Gastroesophageal sphincter (tissue), 4 donors: ENCODE measurements at regions not wholly inside any gene's neighbourhood (a gene's known extent, or its start where the extent isn't known, plus 50 kb on each side); places are given as distances from the start of the nearest gene placed in this dataset.

Experiments
- ATAC-seq: fragments of 150-250 bp; one replicate; pipeline ENCODE4 v1.9.1; 2016; ENCODE audit warnings: mild to moderate bottlenecking, moderate library complexity
- H3K27ac ChIP-seq, 4 donors: fragments of 200-600 bp; sonication (generic) in 3 of 4; 1 replicate in 3 of 4; 2 replicates in 1 of 4; pipeline ENCODE4 v1.5.1; 2016 to 2019
- H3K27me3 ChIP-seq: fragments of 200-600 bp; sonication (generic); one replicate; pipeline ENCODE4 v1.5.1; 2019
- H3K36me3 ChIP-seq, 2 donors: fragments of 200-600 bp; sonication (generic); one replicate each; pipeline ENCODE4 v1.5.1; 2019; ENCODE audit warnings: control low read depth in 1 of 2
- H3K4me1 ChIP-seq, 3 donors: fragments of 200-600 bp; sonication (generic); 1 replicate in 2 of 3; 2 replicates in 1 of 3; pipeline ENCODE4 v1.5.1; 2016 to 2019; ENCODE audit warnings: control low read depth in 2 of 3
- H3K4me3 ChIP-seq, 2 donors: fragments of 200-600 bp; sonication (generic); one replicate each; pipeline ENCODE4 v1.5.1; 2019; ENCODE audit warnings: mild to moderate bottlenecking in 1 of 2, moderate library complexity in 1 of 2
- H3K9me3 ChIP-seq, 3 donors: fragments of 200-600 bp; sonication (generic); one replicate each; pipeline ENCODE4 v1.5.1; 2017 to 2019; ENCODE audit warnings: control low read depth in 2 of 3
- CTCF ChIP-seq, 4 experiments: fragments of 200-600 bp in 2 of 4; fragments of 450-650 bp in 2 of 4; sonication (generic) in 1 of 4; IDR thresholded peaks; one replicate each; pipeline ENCODE4 v1.5.1; 2017 to 2019; ENCODE audit warnings: antibody characterized with exemption in 4 of 4, mild to moderate bottlenecking in 2 of 4, moderate library complexity in 2 of 4
- EP300 ChIP-seq: sonication (generic); formaldehyde crosslinking; IDR thresholded peaks from one replicate; pipeline ENCODE4 v1.6.1; 2017; ENCODE audit warnings: antibody characterized with exemption, mild to moderate bottlenecking
- POLR2A ChIP-seq, 2 donors: fragments of 450-650 bp; IDR thresholded peaks; one replicate each; pipeline ENCODE4 v1.6.1; 2017; ENCODE audit warnings: antibody characterized with exemption in 2 of 2, mild to moderate bottlenecking in 2 of 2, moderate library complexity in 1 of 2
- POLR2AphosphoS5 ChIP-seq: sonication (generic); formaldehyde crosslinking; IDR thresholded peaks from one replicate; pipeline ENCODE4 v1.6.1; 2017; ENCODE audit warnings: antibody characterized with exemption
- WGBS, 2 donors: methylation state at CpG; one replicate each; pipeline ENCODE4 v1.1.5; 2018; ENCODE audit warnings: low coverage in 1 of 2; 5-methylcytosine and 5-hydroxymethylcytosine counted together

- Histone ChIP-seq H3K27ac (no peak overlapping the region), H3K36me3 (no peaks in the 10 kb centered on the region), H3K4me1 (peaks cover 3 to 17% (median 6%) of the 10 kb centered on the region in 3 donors), H3K27me3 (no peaks in the 10 kb centered on the region), H3K4me3 (no peak overlapping the region), H3K9me3 (no peaks in the 10 kb centered on the region)
- 75 to 87% methylated on average over 4 of the region's 4 CpGs for WGBS, 2 donors
- ATAC-seq = no peak
- TF ChIP-seq POLR2AphosphoS5 = no peak
- no peak for TF ChIP-seq CTCF (IDR thresholded peaks at IDR 0.05)
- TF ChIP-seq EP300 = no peak
- TF ChIP-seq POLR2A (IDR thresholded peaks at IDR 0.05) = no peak
Observed at GRCh38 chr6:15882345-15882744, 219.5 kb upstream of the DTNBP1 start.

- H3K4me1 ChIP-seq = peaks cover 3 to 17% (median 6%) of the 10 kb centered on the region in 3 donors
Observed at GRCh38 chr6:15881150-15881549, 218.3 kb upstream of the DTNBP1 start.

GRCh38 chr6:15880262-15880973 lies 217.6 kb upstream of the DTNBP1 start:
- H3K27me3 ChIP-seq = no peaks in the 10 kb centered on the region
- no peaks in the 10 kb centered on the region for H3K36me3 ChIP-seq
- H3K4me3 ChIP-seq = no peak overlapping the region
- H3K9me3 ChIP-seq = no peaks in the 10 kb centered on the region
- no peak for ATAC-seq
- peak overlapping the region in 1 of 4 donors; percentile 27 for H3K27ac ChIP-seq
- peaks cover 3 to 17% (median 6%) of the 10 kb centered on the region in 3 donors for H3K4me1 ChIP-seq
- WGBS, 2 donors = 72 to 89% methylated on average over 3 to 4 of the region's 4 CpGs
- TF ChIP-seq POLR2A (IDR thresholded peaks at IDR 0.05) (no peak), CTCF (IDR thresholded peaks at IDR 0.05) (no peak), POLR2AphosphoS5 (no peak), EP300 (no peak)

More at GRCh38 chr6:15881150-15881549, 218.3 kb upstream of the DTNBP1 start:
- ATAC-seq = peak; percentile 54
- Histone ChIP-seq H3K36me3 (no peaks in the 10 kb centered on the region), H3K4me3 (no peak overlapping the region), H3K27me3 (no peaks in the 10 kb centered on the region), H3K27ac (no peak overlapping the region), H3K9me3 (no peaks in the 10 kb centered on the region)
- TF ChIP-seq POLR2AphosphoS5 = no peak
- 71% methylated on average over 3 of the region's 3 CpGs; no CpG with 5 or more reads in 1 of the 2 donors for WGBS, 2 donors

GRCh38 chr6:15879371-15880261 lies 216.8 kb upstream of the DTNBP1 start:
- 15 to 20% methylated on average over 11 to 12 of the region's 12 CpGs for WGBS, 2 donors

GRCh38 chr6:15877231-15877630 lies 214.4 kb upstream of the DTNBP1 start:
- TF ChIP-seq POLR2A (IDR thresholded peaks at IDR 0.05) = no peak
- TF ChIP-seq POLR2AphosphoS5 = no peak
- TF ChIP-seq CTCF (IDR thresholded peaks at IDR 0.05) = no peak
- no peak for TF ChIP-seq EP300
- 82% methylated on average over 2 of the region's 2 CpGs; no CpG with 5 or more reads in 1 of the 2 donors for whole genome bisulfite sequencing, 2 donors

More at GRCh38 chr6:15879371-15880261, 216.8 kb upstream of the DTNBP1 start:
- H3K9me3 ChIP-seq = no peaks in the 10 kb centered on the region
- no peak overlapping the region for H3K4me3 ChIP-seq
- ATAC-seq = peak; percentile 70
- H3K4me1 ChIP-seq = peaks cover 3 to 17% (median 6%) of the 10 kb centered on the region in 3 donors
- no peaks in the 10 kb centered on the region for H3K27me3 ChIP-seq
- TF ChIP-seq EP300 = no peak
- peak; percentile 70 for TF ChIP-seq POLR2AphosphoS5
- H3K36me3 ChIP-seq = no peaks in the 10 kb centered on the region
- H3K27ac ChIP-seq = peak overlapping the region in 1 of 4 donors; percentile 27

More at GRCh38 chr6:15877231-15877630, 214.4 kb upstream of the DTNBP1 start:
- Histone ChIP-seq H3K27me3 (no peaks in the 10 kb centered on the region), H3K27ac (no peak overlapping the region), H3K9me3 (no peaks in the 10 kb centered on the region), H3K36me3 (no peaks in the 10 kb centered on the region), H3K4me1 (peaks cover 3 to 17% (median 6%) of the 10 kb centered on the region in 3 donors), H3K4me3 (no peak overlapping the region)
- no peak for ATAC-seq
